ENCODE measurements at regions not wholly inside any gene's neighbourhood (a gene's known extent, or its start where the extent isn't known, plus 50 kb on each side); places are given as distances from the start of the nearest gene placed in this dataset.

DNA sequence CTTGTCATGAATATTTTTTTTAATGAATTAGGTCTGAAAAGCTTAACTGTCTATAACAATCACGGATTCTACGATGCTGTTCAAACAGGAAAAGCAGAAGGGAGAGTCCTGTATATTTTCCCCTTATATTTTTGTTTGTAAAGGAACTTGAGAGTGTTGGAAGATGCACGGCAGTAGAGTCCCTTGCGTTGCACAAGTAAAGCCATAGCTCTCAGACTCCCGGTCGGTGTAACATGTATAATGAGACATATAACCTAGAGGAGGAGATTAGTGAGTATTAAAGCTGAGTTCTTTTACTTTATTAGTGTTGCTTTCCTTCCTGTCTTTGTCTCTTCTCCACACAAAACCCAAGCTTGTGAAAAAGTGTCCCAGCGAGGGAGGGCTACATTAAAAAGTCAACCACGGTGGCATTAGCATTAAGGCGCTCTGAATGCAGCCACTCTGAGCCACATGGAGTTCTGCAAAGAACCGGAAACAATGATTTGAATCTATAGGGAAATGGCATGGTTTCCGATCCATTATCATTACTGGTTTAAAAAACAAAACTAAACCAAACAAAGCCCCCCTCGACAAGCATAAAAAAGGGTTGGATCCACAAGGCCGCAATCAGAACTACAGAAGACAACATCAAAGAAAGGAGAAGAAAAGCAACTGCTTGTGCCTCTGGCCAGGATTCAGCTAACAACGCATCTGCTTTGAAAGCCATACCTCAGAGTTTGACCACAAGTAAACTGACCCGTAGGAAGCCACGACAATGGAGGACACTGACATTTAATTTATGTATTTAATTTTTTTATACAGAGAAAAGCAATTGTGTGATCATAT, 356.8 kb downstream of the LMO4 start:
- no peak for DNase-seq

DNA sequence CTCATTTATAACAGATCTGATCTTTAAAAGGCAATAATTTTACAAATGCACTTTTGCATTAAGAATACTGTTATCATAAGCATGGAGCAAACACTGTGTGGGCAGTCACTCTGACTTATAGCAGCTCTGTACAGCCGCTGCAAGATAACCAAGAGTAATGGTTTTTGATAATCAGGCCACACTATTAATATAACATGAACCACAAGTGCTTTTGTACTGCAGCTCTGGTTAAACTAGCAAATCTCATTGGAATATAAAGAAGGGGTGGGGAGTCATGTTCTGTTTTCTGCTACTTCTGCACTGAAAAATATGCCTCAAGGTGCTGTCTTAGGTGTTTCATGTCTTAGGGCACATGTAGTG, 357.4 kb downstream of the LMO4 start:
- DNase-seq, result no peak

DNA sequence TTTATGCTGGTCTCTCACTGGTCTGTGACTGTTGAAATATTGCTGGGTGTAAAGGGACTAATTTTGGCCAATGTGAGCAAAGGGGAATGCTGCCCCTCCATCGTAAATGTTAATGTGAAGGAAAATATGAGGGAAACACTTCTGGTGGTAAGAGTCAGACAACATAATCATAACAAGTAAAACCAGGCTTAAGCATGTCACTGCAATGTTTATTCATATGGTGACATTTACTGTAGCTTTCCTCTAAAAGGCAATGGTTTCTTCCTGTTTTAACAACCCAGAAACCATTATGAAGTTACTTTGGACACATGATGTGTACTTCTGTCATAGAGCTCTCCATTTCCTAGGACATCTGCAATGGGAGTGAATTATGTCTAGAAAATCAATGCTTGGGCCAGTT, 358.0 kb downstream of the LMO4 start:
- DNase-seq, result no peak

DNA sequence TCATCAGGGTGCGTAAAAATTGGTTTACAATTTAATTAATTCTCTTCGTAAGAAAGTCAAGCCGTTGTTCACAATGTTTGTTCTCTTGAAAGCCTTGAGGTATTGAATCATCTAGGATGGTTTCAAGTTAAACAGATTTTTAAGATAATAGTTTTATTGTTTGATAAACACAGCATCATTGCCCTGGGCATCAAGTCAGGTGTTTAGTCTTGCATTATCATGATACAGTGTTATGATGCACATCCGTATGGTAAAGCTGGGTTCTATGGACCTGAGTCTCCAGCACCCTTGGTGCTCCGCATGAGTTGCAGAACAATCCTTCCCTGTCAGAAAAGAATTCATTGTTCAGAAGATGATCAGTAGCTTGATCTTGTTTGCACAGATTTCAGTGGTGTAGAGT, 359.5 kb downstream of the LMO4 start:
- no peak for DNase-seq

DNA sequence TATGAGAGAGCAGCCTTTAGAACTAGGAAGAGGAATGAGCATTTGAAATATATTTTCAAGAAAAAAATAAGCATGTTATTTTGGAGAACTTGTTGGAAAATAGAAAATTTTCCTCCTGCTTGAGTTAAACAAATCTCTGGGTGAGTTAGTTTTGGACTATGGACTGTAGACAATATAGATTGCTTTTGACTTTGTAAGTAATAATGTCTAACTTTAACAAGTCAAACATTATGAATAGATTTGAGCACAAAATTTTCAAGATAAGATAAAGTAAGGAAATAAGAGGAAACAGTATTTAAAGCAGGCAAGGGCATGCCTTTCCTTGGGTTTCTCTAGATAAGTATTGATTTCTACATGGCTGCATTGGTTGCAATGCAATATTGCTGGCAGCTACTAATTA, 360.8 kb downstream of the LMO4 start:
- DNase-seq, result no peak

DNA sequence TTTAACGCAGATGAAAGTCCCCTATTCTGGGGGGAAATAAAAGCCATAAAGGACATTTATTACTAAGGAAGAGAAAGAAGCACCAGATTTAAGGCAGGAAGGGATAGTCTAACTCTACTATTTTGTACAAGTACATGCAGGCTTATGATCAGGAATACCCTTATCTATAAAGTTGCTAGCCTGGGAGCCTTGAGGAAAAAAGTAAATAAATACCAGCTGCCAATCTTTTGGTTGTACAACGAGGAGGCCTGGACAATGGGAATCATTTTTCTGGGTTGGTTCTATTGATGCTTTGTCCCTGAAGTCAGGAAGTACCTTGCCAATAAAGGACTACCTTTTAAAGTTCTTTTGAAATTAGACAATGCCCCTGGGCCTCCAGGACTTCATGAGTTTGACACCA, 367.8 kb downstream of the LMO4 start:
- no peak for DNase-seq

DNA sequence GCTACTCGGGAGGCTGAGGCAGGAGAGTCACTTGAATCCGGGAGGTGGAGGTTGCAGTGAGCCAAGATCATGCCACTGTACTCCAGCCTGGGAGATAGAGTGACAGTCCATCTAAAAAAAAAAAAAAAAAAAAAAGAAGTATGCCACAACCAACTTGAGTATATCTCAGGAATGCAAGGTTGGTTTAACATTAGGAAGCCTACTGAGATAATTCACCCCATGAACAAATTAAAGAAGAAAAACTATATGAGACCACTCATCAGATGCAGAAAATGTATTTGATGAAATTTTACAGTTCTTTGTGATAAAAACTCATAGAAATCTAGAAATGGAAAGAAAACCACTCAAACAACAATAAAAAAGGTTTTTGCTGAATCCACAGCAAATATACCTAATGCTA, 373.8 kb downstream of the LMO4 start:
- DNase-seq, result no peak

DNA sequence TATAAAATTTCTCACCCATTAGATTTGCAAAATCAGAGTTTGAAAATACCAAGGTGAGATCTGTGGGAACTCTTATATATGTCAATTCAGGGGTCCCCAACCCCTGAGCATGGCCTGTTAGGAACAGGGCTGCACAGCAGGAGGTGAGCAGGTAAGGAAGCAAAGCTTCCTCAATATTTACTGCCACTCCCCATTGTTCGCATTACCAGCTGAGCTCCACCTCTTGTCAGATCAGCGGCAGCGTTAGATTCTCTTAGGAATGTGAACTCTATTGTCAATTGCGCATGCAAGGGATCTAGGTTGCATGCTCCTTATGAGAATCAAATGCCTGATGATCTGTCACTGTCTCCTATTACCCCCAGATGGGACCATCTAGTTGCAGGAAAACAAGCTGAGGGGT, 376.6 kb downstream of the LMO4 start:
- no peak for DNase-seq

DNA sequence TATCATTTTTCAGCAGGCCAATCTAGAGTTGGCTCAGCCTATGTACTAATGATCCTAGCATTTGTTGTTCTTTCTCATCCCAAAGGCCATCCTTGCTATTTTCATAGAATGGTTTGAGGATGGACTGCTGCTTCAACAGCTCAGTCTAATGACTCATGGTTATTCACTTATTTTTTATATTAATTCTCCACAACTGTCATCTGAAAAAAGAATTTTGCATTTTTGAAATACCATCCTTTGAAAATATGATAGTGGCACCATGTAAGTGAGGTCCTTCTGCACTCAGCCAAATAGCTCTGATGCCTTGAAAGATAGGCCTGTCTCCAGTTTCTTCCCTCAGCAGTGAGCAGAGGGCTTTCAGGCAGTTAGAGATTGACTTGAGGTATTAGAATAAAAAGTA, 377.5 kb downstream of the LMO4 start:
- DNase-seq, result no peak

DNA sequence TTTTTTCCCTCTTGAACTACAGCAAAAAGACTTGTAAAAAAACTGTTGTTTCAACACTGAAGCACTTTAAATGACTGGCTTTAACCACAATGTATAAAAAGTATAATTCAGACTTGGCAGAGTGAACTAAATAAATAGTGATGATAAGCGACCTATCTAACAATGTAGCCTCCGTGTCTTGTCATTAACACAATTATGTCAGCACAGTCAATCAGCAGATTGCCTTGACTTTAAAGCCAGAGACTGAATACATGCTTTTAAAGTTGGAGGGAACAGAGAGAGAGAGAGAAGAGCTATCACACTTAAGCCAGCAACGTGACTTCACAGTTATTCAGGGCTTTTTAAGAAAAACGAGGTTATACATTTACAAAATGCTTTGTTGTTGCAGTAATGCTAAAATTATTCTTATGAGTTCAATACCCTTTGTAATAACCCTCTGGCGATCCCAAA, 378.1 kb downstream of the LMO4 start:
- DNase-seq, result no peak

DNA sequence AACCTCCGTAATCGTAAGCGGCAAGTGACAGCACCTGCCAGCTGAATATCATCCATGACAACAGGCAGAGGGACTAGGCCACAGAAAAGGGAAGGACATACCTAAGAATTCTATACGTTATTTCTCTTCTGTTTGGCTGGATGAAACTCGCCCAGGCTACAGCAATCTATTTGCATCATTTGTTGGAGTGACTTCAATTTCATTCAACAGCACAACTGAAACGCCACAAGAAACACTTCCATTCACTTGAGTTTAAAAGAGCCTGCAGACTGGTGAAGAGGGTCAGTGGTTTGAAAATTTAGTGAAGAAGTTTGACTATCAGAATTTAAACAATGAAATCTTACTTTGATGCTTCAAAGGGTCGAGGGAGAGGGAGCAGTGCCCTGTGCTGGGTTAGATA, 378.7 kb downstream of the LMO4 start:
- DNase-seq, result no peak

DNA sequence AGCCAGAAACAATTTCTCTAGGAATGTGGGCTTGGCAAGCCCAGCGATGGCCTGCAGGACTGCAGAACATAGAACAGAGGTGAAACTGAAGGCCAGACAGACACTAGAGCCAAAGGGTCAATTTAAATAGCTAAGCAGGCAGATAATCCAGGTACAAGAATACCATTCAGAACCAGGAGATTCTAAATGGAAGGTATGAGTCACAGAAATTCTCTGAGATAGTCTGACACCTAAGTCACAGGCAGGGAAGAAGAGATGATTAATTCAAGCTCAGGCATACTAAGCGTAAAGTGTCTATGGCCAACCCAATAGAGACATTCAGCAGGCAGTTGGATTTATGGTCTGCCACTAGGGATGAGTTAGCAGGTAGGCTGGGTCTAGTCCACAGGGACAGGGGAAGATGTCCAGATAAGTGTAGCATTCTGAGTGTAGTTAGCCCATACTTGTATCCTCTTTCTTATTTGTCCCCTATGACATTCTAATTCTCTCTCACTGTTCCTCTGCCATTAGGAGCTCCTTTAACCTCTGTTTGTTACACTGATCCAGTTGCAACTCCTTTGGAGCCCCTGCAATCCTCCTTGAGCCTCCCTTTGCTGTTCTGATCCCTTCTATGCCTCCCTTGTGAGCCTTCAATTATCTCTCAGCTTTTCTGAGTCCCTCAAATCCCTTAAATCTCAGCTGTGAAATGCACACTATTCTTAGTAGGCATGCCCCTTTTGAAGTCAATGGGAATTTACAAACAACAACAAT, 383.8 kb downstream of the LMO4 start:
- no peak for DNase-seq

DNA sequence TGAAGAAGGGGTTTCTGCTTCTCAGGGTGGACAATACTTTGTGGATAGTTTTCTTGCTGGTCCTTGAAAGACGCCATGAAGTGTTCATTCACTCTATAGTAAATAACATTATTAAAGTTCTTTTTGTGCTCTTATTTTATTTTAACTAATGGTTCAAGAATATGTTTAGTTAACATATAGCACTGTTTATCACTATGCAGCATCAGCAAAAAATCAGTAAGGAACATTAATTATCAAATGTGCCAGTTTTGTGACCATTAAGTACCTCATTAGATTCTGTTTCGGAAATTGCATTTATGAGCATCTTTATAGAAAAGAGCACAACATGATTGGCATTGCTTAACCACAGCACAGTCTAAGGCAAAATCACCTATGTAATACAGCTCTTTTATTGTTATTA, 385.6 kb downstream of the LMO4 start:
- no peak for DNase-seq

DNA sequence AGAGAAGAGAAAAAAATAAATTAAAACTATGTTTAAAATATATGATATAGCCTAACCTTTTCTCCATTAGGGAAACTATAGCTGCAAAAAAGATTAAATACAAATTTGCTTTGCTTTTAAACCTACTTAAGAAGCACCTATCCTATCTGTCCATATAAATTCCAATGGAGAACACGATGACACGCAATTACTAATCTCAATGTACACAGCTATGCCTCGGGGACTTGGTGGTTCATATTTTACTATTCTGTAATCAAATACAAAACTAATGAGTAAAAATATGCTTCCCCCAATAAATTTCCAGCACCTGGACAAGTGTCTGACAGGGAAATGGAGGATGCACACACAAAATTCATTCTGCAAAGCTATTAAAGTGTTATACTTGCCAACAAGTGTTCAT, 386.4 kb downstream of the LMO4 start:
- DNase-seq, result no peak

DNA sequence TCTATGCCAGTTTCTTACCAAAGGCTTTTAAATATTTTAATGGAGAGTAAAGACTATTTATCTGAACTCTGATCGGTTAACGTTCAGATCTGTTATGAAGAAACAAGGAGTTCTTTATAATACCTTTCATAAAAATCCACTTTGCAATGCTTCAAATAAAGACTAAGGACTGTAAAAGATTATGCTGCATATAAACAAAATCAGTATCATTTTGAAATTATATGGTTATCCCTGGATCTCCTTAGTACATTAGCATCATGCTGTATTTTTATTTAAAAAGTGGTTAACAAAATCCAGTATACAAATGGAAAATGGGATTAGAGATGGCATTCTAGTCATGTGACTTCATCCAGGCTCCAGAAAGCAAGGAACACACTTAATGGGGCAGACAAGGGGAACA, 386.8 kb downstream of the LMO4 start:
- DNase-seq, result no peak

DNA sequence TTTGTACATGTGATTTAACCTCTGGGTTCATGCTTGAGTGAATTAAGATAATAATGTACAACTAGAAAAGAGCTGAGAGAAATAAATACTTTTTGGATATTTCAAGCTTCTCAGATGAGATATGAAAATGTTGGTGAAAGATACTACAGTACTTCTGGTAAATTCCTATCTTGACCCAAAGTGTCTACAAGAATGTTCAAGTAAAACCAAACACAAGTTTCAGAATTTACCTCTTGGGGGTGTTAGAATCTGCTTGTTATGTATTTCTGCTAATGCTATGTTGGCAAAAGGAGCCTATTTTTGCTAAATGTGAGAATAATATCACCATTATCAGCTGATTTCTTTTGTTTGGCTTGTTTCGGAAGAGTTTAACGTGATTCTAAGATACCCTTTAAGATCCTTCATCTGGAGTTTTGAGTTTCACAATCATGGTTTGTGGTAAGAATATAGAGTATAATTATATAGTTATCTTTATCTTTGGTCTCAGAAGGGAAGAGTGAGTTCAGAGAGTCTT, 388.5 kb downstream of the LMO4 start:
- DNase-seq, result no peak

DNA sequence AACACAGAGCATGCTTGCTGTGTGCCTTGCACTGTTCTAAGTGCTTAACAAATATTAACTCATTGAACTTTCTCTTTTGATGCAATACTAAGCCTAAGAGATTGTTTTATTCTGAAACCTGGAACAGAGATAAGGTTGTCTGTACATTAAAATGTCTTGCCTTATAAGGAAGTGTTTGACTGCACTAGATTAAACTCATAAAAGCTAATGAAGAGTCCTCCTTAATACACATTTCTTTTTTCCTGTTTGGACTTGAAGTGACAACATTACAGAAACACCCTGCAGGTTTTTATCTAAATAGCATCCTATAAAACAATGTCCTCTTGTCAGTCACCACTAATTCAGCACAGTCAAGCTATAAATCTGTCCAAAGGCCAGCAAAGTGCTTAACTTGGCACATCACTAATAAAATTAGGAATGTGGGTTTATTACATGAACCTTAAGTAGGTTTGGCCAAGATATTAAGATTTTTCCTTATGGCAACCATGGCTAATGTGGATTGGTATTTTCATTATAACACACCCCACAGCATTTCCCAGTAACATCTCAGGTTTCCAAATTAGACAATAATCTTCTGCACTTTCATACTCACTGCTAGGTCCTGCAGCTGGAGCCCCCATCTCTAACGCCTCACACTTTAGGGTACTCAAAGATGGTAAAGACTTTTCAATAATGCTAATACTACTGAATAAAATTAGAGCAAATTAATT, 389.7 kb downstream of the LMO4 start:
- no peak for DNase-seq

DNA sequence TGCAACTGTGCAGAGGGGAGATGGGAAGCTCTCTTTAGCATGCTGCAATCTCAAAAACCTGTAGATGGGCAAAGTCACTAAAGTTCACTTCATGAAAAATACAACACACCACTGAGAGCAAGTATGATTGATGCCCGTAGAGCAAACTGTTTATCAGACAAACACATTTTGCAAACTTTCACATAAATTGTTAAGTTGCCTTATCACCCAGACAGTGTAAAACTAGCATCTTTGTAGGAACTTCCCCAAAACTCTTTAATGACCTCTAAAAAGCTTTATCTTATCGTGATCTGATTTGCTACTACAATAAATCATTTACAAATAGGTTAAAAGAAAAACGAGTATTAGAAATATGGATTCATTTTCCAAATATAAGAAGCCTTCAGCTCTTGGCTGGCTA, 391.0 kb downstream of the LMO4 start:
- DNase-seq, result no peak

DNA sequence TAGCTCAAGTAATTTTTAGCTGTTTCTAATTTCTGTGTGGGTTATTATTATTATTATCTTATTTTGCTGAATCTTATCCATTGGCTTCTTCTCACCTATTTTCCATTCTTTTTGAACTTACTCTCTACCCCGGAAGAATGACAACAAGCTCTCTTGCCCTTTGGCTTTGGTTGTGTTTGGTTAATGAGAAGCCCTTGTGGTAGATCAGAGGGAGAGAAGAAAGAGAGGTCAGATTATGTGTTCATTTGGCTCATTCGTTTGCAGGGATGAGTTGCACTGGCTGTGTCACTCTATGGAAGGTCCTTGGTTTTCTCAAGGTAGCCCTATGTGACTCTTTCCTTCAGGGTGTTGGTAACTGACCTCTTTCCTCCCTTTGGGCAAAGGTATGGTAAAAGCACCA, 391.9 kb downstream of the LMO4 start:
- DNase-seq, result no peak

DNA sequence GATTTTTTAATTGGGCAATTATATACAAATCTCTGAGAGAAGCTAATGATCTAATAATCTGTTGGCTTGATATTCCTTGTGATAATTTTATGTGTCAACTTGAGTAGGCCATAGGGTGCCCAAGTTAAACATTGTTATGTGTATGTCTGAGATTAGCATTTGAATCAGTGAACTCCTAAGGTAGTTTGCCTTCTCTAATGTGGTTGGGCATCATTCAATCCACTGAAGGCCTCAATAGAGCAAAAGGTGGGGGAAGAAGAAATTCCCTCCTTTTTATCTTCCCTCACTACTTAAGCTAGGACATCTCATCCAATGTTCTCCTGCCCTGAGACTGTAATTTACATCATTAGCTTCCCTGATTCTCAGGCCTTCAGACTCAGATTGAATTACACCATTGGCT, 394.5 kb downstream of the LMO4 start:
- DNase-seq, result no peak

DNA sequence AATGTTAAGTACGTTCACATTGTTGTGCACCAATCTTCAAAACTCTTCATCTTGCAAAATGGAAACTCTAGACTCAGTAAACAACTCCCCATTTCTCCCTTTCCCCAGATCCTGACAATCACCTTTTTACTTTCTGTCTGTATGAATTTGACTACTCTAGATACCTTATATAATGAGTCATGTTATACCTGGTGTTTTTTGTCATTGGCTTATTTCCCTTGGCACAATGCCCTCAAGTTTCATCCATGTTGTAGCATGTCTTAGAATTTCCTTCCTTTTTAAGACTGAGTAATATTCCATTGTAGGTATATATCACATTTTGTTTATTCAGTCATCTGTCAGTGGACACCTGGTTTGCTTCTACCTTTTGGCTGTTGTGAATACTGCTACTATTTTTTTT, 399.5 kb downstream of the LMO4 start:
- DNase-seq, result no peak

DNA sequence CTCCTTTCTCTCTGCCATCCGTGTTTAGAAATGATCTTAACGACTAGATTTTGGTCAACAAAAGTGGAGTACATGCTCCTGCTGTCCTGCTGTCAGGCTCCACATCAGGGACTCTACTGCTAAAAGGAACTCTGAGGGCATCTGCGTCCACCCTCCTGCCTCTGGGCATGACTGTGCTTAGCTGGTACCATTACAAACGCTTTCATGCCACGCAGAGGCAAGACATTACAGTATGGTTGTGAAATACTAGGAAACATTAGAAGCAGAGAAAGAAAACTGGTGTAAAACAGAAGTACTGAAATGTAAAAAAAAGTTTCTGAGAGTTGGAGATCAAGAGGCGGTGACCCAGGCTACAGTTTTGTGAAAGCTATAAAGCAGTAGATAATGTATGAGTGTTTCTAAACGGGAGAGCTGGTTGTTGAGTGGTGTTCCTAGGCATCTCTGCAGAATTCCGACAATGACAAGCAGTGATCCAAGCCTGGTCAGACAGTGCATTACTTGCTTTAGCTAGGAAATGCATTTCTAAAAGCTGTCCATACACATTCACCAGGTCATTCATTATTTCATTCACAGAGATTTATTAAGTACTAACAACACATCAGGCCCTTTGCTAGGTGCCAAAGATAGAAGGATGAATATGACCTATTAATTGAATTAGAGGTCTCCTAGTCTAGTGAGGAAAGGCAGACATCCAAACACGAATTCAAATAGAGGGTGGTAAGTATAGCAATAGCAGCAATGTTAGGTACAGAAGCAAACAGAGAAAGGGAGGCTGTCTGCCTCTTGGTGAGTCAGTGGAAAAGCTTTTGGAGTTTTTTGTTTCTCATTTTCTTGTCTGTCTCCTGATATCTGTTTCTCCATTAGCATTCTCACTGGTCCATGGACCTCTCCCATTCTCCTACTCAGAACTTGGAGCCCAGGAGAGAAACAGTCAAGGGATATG, 401.9 kb downstream of the LMO4 start:
- DNase-seq, result no peak

DNA sequence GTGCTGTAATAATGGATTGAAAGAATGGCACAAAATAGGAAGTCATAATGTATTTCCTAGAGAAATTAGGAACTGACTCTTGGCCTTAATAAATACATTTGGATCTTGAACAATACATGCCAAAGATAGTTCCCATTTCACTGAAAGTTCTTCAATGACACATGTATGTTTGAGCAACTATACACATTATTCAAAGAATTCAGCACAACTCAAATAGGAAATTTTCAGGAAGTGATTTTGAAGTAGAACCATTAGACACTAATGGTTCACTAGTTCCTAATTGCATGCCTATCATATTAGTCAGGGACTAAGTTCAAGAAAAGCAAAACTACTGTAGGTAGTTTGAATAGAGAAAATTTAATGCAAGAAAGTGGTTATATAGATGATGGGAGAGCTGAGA, 404.7 kb downstream of the LMO4 start:
- DNase-seq, result no peak
